ENCODE measurements at regions not wholly inside any gene's neighbourhood (a gene's known extent, or its start where the extent isn't known, plus 50 kb on each side); places are given as distances from the start of the nearest gene placed in this dataset.

DNA sequence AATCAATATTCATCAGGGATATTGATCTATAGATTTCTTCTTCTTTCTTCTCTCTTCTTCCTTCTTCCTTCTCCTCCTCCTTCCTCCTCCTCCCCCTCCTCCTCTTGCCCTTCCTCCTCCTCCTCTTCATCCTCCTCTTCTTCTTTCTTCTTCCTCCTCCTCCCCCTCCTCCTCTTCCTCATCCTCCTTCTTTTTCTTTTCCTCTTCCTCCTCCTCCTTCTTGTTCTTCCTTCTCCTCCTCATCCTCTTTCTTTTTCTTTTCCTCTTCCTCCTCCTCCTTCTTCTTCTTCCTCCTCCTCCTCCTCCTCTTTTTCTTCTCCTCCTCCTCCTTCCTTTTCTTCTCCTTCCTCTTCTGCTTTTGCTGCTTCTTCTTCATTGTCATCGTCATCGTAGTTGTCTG lies 52.4 kb upstream of the SERINC1 start:
- H3K9me3 Mint-ChIP-seq = peaks cover 10% of the 10 kb centered on the region
- H3K36me3 Mint-ChIP-seq = peaks cover 1% of the 10 kb centered on the region
- no peak overlapping the region for H3K27ac Mint-ChIP-seq
- no peak overlapping the region for H3K4me3 Mint-ChIP-seq
- DNase-seq = no peak
- H3K27me3 Mint-ChIP-seq = peaks cover 17% of the 10 kb centered on the region
- H3K4me1 Mint-ChIP-seq = no peaks in the 10 kb centered on the region

DNA sequence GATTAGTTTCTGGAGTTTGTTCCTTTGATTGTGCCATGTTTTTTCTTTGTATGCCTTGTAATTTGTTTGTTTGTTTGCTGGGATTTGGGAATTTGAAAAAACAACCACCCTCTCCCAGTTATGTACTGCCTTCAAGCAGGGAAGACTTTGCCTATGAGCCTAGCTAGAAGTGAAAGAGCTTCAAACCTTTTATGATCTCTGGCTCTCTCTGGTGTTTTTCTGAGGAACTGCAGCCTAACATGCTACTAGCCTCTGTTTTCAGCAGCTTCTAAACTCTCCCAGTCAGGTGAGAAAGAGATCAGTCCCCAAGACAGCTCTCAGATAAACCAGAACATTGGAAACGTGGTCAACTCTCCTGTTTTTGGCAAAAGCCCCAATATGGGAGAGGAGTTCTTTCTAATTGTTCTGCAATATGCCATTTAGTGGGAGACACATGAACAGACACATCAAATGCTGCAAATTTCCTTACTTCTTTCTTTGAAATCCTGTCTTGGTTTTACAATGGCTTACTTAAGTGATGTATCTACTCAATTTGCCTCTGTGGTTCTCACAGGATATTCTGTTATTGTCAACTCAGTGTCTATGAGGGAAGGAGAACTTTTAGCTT lies 58.9 kb upstream of the SERINC1 start:
- Mint-ChIP-seq H3K36me3 (peaks cover 1% of the 10 kb centered on the region), H3K4me1 (no peaks in the 10 kb centered on the region), H3K27me3 (peaks cover 29% of the 10 kb centered on the region), H3K4me3 (no peak overlapping the region), H3K27ac (no peak overlapping the region), H3K9me3 (peaks cover 3% of the 10 kb centered on the region)
- peak; percentile 17 for DNase-seq

DNA sequence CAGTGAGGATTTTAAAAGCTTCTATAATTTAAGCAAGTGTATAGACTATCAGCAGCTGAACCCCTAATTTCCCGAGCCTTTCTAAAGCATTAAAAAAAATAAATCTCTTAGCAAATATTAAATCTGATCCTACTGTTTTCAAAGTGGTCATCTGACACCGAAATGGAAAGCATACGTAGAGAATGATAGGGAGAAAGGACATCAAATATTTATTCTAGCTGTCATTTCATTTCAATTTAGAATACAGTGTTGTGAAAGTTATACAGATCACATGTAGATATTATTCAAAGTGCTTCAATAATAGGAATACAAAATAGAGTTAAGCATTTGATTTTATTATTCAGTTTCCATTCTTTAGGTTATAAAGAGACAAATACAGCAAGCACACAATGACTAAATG lies 61.9 kb upstream of the PKIB start:
- no peaks in the 10 kb centered on the region for H3K4me1 Mint-ChIP-seq

DNA sequence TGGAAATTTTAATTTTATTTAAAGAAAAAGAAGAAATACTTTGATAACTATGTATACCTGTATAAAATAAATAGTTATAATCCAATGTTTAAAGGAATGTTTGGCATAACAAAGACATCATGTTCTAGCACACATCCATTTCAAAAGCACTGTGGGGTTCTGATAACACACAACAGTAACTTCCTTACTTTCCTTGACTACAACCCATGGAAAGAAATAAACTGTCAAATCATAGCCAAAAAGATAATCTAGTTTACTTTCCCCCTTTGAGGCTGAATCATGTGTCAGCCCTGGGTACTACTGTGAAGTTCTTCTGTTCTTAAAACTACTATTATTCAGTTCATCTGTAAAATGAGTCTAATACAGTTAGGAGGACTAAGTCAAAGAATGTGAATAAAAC lies 61.4 kb upstream of the PKIB start:
- H3K27ac Mint-ChIP-seq = no peak overlapping the region
- H3K27me3 Mint-ChIP-seq = peaks cover 10% of the 10 kb centered on the region
- no peaks in the 10 kb centered on the region for H3K36me3 Mint-ChIP-seq
- no peak for DNase-seq
- no peak overlapping the region for H3K4me3 Mint-ChIP-seq
- no peaks in the 10 kb centered on the region for H3K9me3 Mint-ChIP-seq
- no peaks in the 10 kb centered on the region for H3K4me1 Mint-ChIP-seq

More for the DNA sequence above, 61.9 kb upstream of the PKIB start:
- H3K27ac Mint-ChIP-seq = no peak overlapping the region
- no peak overlapping the region for H3K4me3 Mint-ChIP-seq
- no peak for DNase-seq
- H3K27me3 Mint-ChIP-seq = peaks cover 10% of the 10 kb centered on the region
- no peaks in the 10 kb centered on the region for H3K9me3 Mint-ChIP-seq
- no peaks in the 10 kb centered on the region for H3K36me3 Mint-ChIP-seq

DNA sequence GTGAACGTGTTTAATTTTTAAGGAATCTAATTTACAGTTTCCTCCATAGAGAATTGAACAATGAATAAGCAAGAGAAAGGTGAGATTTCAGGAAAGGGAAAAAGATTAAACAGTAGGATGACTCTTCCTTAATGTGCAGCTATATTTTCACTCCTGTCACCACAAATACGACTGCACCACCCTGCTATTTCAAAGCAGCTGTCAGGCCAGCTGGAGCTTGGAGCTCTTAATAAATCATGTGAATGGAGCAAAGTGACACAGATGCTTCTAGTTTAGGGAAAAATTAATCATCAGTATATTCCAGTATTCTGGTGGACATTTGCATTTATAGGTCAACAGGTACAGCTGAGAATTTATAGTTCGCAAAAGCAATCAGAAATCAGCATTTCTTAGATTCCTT lies 56.5 kb upstream of the PKIB start:
- Mint-ChIP-seq H3K4me3 (no peak overlapping the region), H3K27ac (no peak overlapping the region), H3K36me3 (no peaks in the 10 kb centered on the region), H3K27me3 (peaks cover 10% of the 10 kb centered on the region), H3K9me3 (peaks cover under 1% of the 10 kb centered on the region), H3K4me1 (no peaks in the 10 kb centered on the region)
- no peak for DNase-seq

DNA sequence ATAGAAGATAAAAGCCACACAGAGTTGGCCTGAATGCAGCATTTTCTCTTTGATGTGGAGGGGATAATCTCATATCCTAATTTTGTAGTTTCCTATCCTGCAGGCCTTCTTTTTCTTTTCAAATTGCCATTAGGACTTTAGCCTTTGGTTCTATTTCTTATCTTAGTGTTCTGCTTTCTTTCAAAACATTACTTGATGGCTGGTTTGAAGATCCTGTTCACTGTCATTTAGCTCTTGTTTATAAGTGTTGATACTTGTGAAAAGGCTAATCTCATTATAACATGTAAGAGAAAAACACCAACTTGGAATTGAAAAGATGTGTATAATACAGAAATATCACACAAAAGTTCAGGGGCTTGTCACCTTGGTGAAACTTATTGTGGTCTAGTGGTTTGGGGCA lies 54.6 kb upstream of the PKIB start:
- Mint-ChIP-seq H3K4me3 (no peak overlapping the region), H3K27ac (no peak overlapping the region), H3K27me3 (peaks cover 9% of the 10 kb centered on the region), H3K4me1 (no peaks in the 10 kb centered on the region), H3K9me3 (peaks cover 4% of the 10 kb centered on the region), H3K36me3 (no peaks in the 10 kb centered on the region)
- DNase-seq = no peak

DNA sequence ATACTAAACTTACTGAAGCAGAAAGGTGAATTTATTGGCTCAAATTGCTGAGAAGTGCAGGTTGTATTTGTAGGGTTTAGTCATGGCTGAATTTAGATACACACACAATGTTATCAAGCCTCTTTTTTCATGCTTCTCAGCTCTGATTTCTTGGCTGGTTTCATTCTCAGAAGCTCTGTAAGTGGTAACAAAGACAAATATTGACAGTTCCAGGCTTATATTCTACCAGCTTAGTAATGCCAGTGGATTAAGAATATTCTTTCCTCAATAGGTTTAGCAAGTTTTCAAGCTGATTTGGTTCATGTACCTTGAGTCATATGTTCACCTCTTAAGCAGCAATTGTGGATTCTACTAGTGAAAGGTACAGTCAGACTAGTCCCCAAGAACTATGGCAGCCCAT lies 52.1 kb upstream of the PKIB start:
- no peak for DNase-seq
- no peaks in the 10 kb centered on the region for H3K27me3 Mint-ChIP-seq
- H3K36me3 Mint-ChIP-seq = no peaks in the 10 kb centered on the region
- no peaks in the 10 kb centered on the region for H3K4me1 Mint-ChIP-seq
- H3K9me3 Mint-ChIP-seq = peaks cover 14% of the 10 kb centered on the region
- no peak overlapping the region for H3K27ac Mint-ChIP-seq
- no peak overlapping the region for H3K4me3 Mint-ChIP-seq

All from activated naive CD8-positive, alpha-beta T cell treated with anti-CD3 and anti-CD28 coated beads for 36 hours (primary cell).